Lower lobe of right lung (tissue), 2 donors: ENCODE measurements at regions not wholly inside any gene's neighbourhood (a gene's known extent, or its start where the extent isn't known, plus 50 kb on each side); places are given as distances from the start of the nearest gene placed in this dataset.

Source experiments
- ATAC-seq, 2 donors: fragments of 200-7000 bp; cut with Tn5 transposase; one replicate each; pipeline ENCODE4 v1.9.1; 2020 to 2022; ENCODE audit warnings: mild to moderate bottlenecking in 2 of 2, moderate library complexity in 2 of 2
- DNase-seq: peaks from one replicate; pipeline ENCODE4 v3.0.0-alpha.2; 2020
- H3K27ac ChIP-seq: fragments of 200-600 bp; one replicate; pipeline ENCODE4 v1.8.0; 2022
- H3K27me3 ChIP-seq: fragments of 200-600 bp; one replicate; pipeline ENCODE4 v1.8.0; 2022; ENCODE audit warnings: low read depth
- H3K36me3 ChIP-seq: fragments of 200-600 bp; one replicate; pipeline ENCODE4 v1.8.0; 2022; ENCODE audit warnings: mild to moderate bottlenecking
- H3K4me1 ChIP-seq: fragments of 200-600 bp; one replicate; pipeline ENCODE4 v1.8.0; 2022
- H3K4me3 ChIP-seq: fragments of 200-600 bp; one replicate; pipeline ENCODE4 v1.8.0; 2022; ENCODE audit warnings: mild to moderate bottlenecking
- H3K9me3 ChIP-seq: fragments of 200-600 bp; one replicate; pipeline ENCODE4 v1.8.0; 2022
- CTCF ChIP-seq: fragments of 200-600 bp; IDR thresholded peaks from one replicate; pipeline ENCODE4 v1.8.0; 2022; ENCODE audit warnings: antibody characterized with exemption, mild to moderate bottlenecking
- intact Hi-C: fragments of 100-400 bp; cut with DNase I; formaldehyde crosslinking; loops from one replicate; pipeline ENCODE4 v1.11.0; 2022
- donor health status: DM: no; HTN: yes; CAD: no; lungs with severe emphysema.

GRCh38 chr2:182477774-182478173 lies 50.9 kb upstream of the PDE1A start:
- no peak for DNase-seq
- no peak overlapping the region for H3K4me3 ChIP-seq
- ATAC-seq = no peak
- intact Hi-C loops = no loop called here
- H3K27me3 ChIP-seq = no peaks in the 10 kb centered on the region
- H3K27ac ChIP-seq = no peak overlapping the region
- peaks cover 4% of the 10 kb centered on the region for H3K9me3 ChIP-seq
- no peaks in the 10 kb centered on the region for H3K4me1 ChIP-seq
- no peaks in the 10 kb centered on the region for H3K36me3 ChIP-seq
- no peak for TF ChIP-seq CTCF

- no peak for TF ChIP-seq CTCF
- intact Hi-C loops = no loop called here
- DNase-seq (no peak), ATAC-seq (no peak)
- Histone ChIP-seq H3K27me3 (no peaks in the 10 kb centered on the region), H3K36me3 (no peaks in the 10 kb centered on the region), H3K4me1 (no peaks in the 10 kb centered on the region), H3K9me3 (no peaks in the 10 kb centered on the region), H3K4me3 (no peak overlapping the region), H3K27ac (no peak overlapping the region)
Measured at GRCh38 chr2:182481676-182482075, 54.8 kb upstream of the PDE1A start.

GRCh38 chr2:182482511-182482910 lies 55.7 kb upstream of the PDE1A start:
- Histone ChIP-seq H3K4me3 (no peak overlapping the region), H3K27ac (no peak overlapping the region), H3K36me3 (no peaks in the 10 kb centered on the region), H3K27me3 (no peaks in the 10 kb centered on the region), H3K4me1 (no peaks in the 10 kb centered on the region), H3K9me3 (no peaks in the 10 kb centered on the region)
- DNase-seq = no peak
- intact Hi-C loops = no loop called here
- TF ChIP-seq CTCF = no peak
- no peak for ATAC-seq

- DNase-seq (no peak), ATAC-seq (no peak)
- H3K4me1 ChIP-seq = no peaks in the 10 kb centered on the region
- no peak for TF ChIP-seq CTCF
- no peaks in the 10 kb centered on the region for H3K9me3 ChIP-seq
- no peaks in the 10 kb centered on the region for H3K36me3 ChIP-seq
- H3K27me3 ChIP-seq = no peaks in the 10 kb centered on the region
- no peak overlapping the region for H3K4me3 ChIP-seq
- no peak overlapping the region for H3K27ac ChIP-seq
- intact Hi-C loops = no loop called here
Measured at GRCh38 chr2:182496596-182496995, 69.8 kb upstream of the PDE1A start.

- TF ChIP-seq CTCF = no peak
- Histone ChIP-seq H3K27ac (no peak overlapping the region), H3K9me3 (no peaks in the 10 kb centered on the region), H3K4me1 (no peaks in the 10 kb centered on the region), H3K27me3 (no peaks in the 10 kb centered on the region), H3K36me3 (no peaks in the 10 kb centered on the region), H3K4me3 (no peak overlapping the region)
- intact Hi-C loops = no loop called here
- ATAC-seq (no peak), DNase-seq (no peak)
Measured at GRCh38 chr2:182499706-182500470, 73.1 kb upstream of the PDE1A start.
